Activated naive CD4-positive, alpha-beta T cell treated with anti-CD3 and anti-CD28 coated beads, Interleukin-2, amount 50 U/mL, for 16 hours (primary cell): ENCODE measurements at regions not wholly inside any gene's neighbourhood (a gene's known extent, or its start where the extent isn't known, plus 50 kb on each side); places are given as distances from the start of the nearest gene placed in this dataset.
"Not testable (repeated sequence)": the region's sequence is repeated elsewhere in the genome, so short reads cannot be mapped to it uniquely, and the experiment has no call there.

ENCODE experiments used
- DNase-seq: peaks from one replicate; pipeline ENCODE4 v3.0.0-alpha.2; 2020

- DNase-seq = no peak
These were observed 74.2 kb upstream of the ID2 start for GRCh38 chr2:8607606-8608005.

- DNase-seq = no peak
These were observed 73.4 kb upstream of the ID2 start for GRCh38 chr2:8608411-8608954.

GRCh38 chr2:8609357-8609811 is 72.5 kb upstream of the ID2 start:
- DNase-seq = no peak

GRCh38 chr2:8610775-8611174 is 71.1 kb upstream of the ID2 start:
- not testable (repeated sequence) for DNase-seq

GRCh38 chr2:8611246-8611645 is 70.6 kb upstream of the ID2 start:
- DNase-seq = no peak

- no peak for DNase-seq
These were observed 70.2 kb upstream of the ID2 start for GRCh38 chr2:8611700-8612099.

- no peak for DNase-seq
These were observed 69.1 kb upstream of the ID2 start for GRCh38 chr2:8612734-8613179.

GRCh38 chr2:8613207-8613999 is 68.5 kb upstream of the ID2 start:
- not testable (repeated sequence) for DNase-seq

- no peak for DNase-seq
These were observed 67.2 kb upstream of the ID2 start for GRCh38 chr2:8614646-8615045.

GRCh38 chr2:8615252-8615575 is 66.6 kb upstream of the ID2 start:
- DNase-seq = no peak

- no peak for DNase-seq
These were observed 66.1 kb upstream of the ID2 start for GRCh38 chr2:8615576-8616281.

- DNase-seq = no peak
These were observed 64.8 kb upstream of the ID2 start for GRCh38 chr2:8617048-8617447.

- no peak for DNase-seq
These were observed 64.3 kb upstream of the ID2 start for GRCh38 chr2:8617590-8617989.

GRCh38 chr2:8619071-8619470 is 62.8 kb upstream of the ID2 start:
- no peak for DNase-seq

- DNase-seq = no peak
These were observed 61.1 kb upstream of the ID2 start for GRCh38 chr2:8620611-8621382.

- no peak for DNase-seq
These were observed 59.5 kb upstream of the ID2 start for GRCh38 chr2:8622199-8622911.

GRCh38 chr2:8622924-8623465 is 58.9 kb upstream of the ID2 start:
- DNase-seq = no peak

- no peak for DNase-seq
These were observed 58.3 kb upstream of the ID2 start for GRCh38 chr2:8623576-8623957.

GRCh38 chr2:8623958-8624591 is 57.8 kb upstream of the ID2 start:
- no peak for DNase-seq

- DNase-seq = no peak
These were observed 56.9 kb upstream of the ID2 start for GRCh38 chr2:8624855-8625398.
